ENCODE measurements at regions not wholly inside any gene's neighbourhood (a gene's known extent, or its start where the extent isn't known, plus 50 kb on each side); places are given as distances from the start of the nearest gene placed in this dataset.

DNA sequence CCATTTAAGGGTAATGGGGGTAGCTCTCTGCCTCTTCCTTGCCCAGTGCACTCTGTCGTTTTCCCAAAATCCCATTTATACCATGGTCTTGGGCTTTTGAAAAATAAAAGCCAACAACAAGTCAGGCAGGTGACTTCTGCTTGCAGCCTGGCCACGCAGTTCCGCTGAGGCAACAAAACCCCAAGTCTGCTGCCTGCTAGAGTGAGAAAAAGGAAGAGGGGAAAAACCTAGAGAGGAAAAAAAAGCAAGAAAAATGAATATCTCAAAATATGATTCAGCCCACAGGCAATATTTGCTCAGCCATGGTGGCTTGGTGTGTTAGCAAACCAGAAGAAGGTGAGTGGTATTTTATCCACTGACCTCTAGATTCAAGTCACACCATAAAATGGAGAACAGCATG lies 148.2 kb upstream of the FSTL4 start:
- DNase-seq = no peak

DNA sequence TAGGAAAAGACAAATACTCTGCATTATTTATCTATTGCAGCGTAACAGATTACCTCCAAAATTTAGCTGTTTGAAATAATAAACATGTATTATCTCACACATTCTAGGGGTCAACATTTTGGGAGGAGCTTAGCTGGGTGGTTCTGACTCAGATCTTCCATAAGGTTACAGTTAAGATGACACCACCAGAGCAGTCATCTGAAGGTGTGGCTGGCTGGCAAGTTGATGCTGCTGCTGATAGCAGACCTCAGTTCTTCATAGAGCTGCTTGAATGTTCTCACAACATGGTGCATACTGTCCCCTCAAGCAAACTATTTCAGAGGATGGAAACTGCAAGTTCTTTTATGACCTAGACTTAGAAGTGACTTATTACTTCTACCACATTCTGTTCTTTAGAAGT lies 146.3 kb upstream of the FSTL4 start:
- no peak for DNase-seq

DNA sequence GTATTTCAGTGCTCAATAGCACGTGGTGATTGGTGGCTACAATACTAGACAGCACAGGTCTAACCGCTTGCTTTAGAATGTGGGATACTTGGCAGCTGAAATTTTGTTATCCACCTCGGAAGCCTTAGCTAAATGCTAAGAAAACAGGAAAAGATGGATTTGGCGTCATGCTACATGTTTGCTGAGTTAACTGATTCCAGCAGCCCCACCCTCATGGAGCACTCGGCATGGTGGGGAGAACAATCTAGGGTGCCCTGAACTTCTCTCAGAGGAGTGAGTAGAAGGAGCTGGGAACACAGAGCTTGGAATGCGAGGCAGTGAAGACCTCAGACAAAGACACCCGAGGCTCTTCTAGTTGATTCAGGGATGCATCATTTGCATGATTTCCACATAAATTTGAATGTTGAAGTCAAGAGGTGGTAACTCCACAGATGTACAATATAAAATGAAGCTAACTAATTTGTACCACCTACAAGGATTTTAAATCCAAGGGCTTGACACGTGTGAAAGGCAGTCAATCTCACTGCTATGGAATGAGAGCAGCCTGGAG lies 145.1 kb upstream of the FSTL4 start:
- no peak for DNase-seq

DNA sequence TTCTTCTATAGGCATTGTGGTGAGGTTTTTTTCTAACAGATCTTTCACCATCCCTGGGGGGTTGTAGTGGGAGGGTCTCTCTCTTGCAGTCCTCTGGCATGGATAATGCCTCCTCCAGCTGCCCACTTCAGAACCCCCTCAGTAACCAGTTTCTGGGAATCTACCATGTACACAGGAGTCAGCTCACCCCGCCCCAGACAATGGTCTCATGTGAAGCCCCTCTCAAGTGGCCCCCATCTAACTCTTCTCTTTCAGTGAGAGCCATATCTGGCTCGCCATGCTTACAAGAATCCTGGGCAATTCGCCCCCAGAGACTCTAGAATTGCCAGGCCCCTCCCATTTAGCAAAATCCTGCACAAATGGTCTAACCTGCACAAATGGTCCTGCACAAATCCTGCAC lies 144.4 kb upstream of the FSTL4 start:
- DNase-seq = no peak

DNA sequence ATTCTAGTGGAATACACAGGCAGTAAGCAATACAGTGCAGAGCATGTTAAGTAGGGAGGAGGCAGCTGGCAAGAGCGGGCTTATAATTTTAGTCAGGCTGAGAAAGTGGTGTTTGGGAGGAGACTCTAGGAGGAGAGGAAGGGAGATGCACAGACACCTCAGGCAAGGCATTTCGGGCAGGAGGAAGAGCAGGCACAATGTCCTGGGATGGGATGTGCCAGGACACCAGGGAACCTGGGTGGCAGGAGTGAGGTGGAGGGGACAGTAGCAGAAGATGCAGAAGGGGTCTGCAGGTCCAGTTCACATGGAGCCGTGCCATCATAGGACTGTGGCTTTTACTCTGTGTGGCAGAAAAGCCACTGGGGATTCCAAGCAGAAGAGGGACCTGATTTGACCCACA lies 143.7 kb upstream of the FSTL4 start:
- DNase-seq = no peak

DNA sequence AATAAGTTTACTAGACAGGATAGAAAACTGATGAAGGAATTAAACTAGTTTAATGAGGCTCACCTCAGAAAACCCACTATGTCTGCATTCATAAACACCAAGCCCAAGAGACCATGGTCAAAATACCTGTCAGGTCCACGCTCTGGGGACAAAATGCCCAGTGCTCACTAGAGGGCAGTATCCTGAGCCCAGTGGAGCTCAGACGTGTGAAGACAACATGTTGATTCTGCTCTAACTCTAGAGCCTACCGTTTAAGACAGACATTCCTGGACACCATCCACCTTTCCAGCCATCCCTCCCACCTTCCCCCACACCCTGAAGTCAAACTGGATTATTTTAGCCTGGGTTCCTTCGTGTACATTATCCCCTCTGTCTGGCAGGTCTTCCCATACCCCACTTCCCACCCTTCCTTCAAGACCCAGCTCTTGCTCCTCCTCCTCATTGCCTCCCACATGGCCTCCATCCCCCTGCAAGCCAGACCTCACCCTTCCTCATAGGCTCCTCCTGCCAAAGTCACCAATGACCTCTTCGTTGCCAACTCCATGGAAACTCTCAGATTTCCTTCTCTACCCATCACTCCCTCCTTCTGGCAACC lies 142.3 kb upstream of the FSTL4 start:
- DNase-seq = no peak

DNA sequence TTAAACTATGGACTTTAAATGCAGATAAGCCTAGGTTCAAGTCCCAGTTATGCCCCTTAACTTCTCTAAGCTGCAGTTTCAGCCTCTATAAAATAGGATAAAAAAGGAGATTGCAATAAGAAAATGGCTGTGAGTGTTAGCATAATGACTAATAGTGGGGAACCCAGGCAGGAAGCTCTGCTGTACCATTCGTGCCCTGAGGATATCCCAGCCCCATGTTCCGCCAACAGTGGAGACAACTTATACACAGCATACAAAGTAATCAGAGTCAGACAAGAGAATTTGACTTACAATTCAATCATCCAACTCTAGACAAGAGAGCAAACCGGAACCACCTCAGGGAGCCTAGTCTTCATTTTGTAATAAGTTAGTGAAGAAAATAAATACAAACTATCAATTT lies 141.5 kb upstream of the FSTL4 start:
- DNase-seq = no peak

DNA sequence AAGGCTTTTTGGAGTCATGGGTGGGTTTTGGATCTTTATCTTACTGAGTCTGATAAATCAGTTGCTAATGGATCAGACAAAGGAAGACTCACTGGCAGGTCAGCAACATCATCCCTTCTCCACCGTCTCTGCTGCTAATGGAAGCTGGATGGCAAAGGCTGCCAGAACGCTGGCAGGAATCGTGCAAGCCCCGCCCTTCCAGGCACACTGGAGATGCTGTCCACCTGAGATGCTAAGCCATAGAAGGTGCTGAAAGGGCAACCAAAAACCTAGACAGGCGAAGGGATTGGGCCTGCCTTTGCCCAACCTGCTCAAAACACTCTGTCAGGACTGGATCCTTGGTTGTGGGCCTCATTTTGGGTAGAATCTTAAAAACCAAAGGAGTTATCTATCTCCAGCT lies 139.5 kb upstream of the FSTL4 start:
- DNase-seq = no peak

DNA sequence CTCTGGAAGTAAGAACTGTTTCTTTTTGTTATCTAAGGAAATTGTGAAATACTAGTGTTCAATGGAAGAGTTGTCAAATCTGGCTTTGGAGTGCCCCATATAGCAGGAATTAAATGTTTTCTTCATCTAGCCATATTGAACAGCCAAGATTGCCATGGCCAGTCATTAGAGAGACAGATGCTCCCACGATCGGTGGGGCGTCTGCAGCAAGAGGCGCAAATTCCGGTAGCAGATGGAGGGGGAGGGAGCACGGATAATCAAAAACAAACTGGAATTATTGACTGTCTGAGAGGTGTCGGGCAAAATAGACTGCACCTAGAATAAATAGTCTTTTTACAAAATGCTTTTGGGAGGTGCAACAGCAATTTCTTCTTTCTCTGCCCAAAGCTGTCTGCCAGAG lies 139.1 kb upstream of the FSTL4 start:
- no peak for DNase-seq

DNA sequence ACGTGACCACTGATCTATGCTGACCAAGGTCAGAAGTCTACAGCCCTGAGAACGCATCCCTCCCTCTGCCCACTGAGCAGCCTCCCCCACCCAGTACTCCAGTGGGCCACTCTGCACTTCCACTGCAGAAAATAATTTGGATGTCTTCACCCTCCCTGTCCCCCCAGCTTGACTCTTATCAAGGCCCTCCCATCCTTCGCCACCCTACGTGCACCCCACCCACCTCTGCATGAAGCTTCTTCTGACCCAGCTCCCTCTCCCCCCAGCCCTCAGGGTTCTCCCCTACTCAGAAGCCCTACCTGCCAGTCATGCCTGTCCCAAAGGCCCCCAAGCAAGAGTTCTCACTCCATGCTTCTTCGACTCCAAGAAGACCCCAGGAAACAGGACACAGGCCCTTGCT lies 138.5 kb upstream of the FSTL4 start:
- no peak for DNase-seq

DNA sequence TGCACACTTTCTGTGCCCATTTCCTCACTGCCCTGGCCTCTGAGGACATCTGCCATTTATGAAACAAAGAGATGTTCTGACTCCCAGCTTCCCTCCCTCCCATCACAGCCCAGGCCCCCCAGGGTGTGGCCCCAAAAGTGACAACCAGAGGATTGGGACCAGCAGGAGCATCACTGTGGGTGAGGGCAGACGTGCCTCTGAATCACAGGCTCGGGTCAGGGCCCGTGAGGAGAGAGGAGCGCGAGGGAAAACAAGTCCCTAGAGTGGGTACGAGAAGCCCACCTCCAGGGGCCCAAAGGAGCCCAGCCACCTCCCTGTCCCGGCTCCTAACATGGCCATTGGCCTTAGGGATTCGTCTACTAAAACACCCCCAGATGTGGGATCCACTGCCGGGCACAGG lies 138.0 kb upstream of the FSTL4 start:
- no peak for DNase-seq

DNA sequence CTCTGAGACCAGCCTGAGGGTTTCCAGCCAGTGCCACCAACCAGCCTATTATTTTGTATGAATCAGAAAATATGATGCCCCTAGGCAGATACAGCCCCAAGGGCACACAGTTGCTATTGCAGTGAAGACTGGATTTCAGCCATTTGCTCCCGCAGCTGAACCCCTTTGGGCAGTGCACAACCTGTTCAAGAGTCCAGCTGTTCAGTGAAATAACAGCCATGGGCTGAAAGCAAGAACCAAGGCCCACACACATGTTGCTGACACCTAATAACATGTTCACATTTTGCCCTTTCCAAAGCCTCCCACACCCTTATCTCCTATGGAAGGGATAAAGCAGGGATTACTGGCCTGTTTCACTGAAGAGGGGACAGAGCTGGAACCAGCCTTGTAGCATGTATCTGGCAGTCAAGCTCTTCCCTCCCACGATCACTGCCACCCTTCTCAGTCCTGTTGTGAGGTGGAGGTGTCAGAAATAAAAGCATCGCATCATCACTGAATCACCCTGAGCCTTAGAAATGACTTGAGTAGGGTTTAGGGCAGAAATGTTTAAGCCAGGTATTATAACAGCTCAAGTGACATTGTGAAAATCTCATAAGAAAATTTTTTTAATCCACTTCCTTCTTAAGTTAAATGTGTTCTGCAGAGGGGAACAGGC lies 137.1 kb upstream of the FSTL4 start:
- no peak for DNase-seq

DNA sequence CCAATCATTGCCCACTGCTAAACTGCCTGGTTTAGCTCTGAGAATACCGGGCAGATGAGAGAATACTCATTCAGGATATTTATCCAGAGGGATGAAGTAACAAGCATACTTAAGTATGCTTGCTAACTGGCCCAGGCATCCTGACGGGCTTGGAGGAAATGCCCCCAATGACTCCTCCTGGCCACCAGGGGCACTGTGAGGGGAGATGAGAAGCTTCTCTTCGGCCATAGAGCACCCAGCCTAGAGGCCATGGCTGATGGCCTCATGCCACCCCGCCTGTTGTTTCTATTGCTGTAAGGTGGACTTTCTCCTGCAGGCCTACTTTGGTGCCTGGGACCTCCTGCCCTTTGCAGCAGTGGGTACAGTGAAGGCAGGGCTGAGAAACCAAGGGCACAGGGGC lies 134.5 kb upstream of the FSTL4 start:
- no peak for DNase-seq

DNA sequence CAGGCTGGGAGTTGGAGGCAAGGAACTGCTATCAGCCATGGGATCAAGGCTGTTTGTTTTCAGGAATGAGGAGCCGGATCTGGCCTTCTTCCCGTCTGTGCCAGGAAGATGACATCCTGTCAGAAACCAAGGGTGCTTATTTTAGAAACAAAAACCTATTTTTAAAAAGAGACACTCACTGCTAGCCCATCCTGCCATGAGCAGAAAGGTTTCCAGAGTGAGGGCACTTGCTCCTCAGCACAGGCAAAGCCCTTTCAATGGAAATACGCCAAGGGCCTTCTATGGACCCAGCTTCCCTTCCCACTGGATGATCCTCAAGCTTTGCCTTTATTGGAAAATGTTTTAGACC lies 132.6 kb upstream of the FSTL4 start:
- no peak for DNase-seq

DNA sequence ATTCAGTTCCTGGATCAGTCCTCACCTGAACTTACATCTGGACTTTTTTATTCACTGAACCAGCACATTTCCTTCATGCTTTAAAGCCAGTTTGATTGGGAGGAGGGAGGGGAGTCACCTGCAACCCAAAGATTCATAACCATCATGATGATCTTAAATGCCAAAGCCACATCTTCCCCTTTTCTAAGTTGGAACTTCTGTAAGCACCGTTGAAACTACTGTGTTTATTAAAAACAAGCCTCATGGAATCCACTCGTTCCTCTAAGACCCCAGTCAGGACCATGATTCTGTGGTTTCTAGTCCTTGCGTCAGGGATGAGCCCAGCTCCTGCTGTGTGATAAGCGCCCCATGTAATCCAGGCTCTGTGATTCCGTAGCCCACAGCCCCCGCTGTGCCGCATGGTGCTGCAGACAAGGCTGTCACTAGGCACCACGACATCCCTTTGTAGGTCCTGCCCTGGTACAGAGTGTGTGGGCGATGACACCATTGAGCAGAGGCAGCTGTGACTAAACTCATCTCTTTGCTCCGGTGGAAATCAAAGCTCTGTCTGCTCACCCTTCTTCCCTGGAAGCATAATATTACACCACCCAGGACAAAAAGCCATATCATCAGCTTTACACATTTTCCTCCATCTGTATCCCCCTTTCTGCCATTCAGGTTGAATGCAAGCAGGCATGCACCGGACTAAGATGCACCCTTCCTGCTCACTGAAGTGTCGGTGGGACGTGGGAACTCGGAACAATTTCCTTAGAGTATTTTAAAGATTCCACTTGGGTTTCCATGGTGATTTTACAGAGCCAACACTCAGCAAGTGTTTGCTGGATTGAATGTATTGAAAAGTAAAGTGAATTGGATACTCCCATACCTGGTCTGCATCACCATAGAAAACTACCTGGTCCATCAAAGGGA lies 132.0 kb upstream of the FSTL4 start:
- DNase-seq = no peak

DNA sequence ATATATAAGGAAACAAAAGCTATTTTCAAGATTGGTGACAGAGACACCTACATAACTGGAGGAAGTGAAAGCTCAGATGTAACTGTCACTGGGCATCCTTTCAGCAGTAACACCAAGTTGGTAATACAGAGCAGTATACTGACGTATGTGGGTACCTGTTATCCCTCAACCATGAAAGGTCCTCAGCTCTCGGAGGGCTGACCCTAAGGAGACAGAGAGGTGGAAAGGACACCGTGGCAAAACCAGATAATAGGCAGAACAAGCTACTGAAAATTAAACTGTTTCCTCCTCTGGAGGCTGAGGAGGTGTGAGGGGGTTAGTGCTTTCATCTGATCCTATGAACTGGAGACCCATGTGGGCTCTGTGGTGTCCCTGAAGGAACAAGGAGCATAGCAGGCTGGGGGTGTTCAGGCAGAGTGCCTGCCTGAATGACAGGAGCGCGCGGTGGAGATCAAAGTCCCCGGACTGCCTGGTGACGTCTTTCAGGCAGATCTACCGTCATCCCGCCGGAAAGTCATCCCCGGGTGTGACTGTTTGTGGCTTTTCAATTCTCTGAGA lies 130.2 kb upstream of the FSTL4 start:
- no peak for DNase-seq

DNA sequence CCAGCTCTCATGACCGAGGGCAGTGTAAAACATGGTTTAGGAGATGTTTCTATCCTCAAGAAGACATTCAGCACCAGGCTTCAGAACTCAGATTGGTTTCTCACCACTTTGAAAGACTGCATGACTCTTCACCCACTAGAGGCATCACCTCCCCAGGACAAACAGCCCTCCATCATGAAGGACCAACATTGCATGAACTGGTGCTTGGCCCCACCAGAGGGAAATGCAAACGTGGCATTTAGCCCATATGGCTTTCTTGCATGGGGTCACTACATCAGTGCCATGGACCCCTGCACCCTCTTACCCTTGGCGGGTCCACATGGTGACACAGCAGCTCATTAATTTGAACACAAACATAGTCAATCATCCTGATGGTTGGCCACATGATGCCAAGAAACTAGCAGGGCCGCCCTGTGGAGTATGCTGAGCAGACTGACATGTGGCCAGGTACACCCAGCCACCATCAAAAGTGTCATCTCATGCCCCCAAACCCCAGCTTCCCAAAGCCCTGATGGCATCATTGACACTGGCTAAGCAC lies 129.5 kb upstream of the FSTL4 start:
- no peak for DNase-seq

DNA sequence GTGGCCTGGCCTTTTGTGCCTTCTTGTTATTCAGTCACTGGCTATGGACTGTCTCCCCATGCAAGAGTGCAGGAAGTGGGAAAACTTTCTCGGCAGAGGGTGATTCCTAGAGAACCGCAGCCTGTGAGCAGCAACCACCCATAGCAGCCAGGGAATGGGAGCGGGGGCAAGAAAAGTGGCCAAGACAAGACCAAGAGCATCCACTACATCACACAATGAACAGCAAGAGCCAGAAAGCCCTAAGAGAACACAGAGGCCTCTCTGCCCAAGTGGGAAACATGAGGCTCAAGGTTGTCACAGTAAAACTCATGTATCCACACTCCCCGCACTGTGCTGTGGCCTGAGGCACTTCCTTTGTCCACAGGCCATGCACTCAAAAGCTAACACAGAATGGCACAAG lies 129.1 kb upstream of the FSTL4 start:
- no peak for DNase-seq

DNA sequence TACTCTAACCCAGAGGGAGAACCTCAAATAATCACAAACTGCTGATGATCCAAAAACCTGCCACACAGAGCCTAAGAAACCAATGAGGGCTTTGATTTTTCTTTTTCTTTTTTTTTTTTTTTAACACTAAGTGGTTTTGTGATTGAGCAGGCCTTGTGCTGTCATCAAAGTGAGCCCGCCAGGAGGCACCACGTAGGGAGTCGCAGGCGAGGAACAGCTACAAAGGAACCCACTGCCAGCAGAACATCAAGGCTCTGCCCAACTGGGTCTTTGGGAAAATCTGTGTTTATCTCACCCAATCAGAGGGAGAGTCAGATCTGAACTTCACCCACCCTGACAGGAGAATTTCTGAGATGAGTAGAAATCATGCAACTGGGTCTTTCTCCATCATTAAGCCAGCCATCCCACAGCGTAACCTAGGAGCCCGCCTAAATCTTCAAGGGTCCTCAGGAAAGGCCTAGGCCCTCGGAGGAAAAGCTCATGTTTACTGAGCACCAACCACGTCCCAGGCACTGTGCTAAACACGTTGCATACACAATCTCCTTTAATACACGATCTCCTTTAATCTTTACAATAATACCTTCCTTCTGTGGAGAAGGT lies 126.9 kb upstream of the FSTL4 start:
- DNase-seq = no peak

DNA sequence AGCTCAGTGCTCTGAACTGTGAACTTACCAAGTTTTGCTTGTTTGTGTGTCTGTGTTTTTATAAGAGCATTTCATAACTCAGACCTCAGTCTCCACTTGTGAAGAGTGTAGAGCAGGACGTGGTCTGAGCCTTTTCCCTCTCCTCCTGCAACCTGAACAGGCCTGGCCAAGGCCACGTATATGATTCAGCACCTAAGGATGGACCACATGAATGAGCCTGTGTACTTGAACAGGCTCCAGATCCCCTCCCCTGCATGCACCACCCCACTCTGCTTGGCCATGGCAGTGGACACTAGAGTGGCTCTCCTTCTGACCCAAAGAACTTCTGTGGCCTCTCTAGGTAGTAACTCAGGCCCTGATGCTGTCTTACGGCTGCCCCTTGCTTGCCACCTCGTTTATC lies 125.9 kb upstream of the FSTL4 start:
- DNase-seq = no peak

DNA sequence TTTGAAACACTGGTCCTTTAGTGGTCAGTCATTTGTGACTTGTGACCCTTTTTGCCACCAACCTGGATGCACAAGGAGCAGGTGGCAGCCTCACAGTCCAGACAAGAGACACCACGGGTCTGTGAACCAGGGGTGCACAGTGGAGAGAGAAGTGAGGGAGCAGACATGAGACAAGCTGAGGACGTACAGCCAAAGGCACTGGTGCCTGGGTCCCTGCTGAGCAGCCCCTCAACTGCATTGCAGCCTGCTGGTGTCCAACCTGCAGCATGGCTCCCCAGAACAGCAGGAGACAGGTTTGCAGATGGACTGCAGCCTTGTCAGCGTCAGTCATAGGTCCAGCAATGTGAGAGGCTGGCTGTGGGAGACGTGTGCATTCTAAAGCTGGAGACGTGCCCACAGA lies 124.2 kb upstream of the FSTL4 start:
- DNase-seq = no peak

DNA sequence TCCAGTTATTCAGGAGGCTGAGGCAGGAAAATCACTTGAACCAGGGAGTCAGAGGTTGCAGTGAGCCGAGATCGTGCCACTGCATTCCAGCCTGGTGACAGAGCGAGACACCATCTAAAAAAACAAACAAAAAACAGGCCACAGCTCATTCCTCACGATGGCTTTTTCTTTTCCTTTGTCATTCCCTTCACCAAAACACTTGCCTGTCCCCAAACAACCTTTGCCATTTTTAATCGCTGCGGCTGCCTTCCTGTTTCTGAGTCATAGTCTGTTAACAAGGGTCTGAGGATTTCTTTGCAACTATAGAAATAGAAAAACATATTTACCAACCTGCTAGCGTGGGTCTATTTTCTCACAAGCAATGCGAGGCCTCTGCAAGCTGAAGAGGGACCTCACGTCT lies 123.0 kb upstream of the FSTL4 start:
- DNase-seq = no peak

DNA sequence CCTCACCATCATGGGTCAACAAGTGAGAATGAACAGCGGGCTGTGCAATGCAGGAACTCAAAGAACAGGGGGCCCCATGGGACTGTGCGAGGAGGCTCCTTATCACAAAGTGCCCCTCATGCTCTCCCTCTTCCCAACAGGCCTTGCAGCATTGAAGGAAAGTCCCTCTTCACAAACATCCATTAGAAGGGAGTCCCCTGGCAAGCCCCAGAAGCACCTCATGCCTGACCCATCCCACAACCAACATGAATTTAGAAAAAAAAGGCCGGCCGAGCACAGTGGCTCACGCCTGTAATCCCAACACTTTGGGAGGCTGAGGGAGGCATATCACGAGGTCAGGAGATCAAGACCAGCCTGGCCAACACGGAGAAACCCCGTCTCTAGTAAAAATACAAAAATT lies 122.6 kb upstream of the FSTL4 start:
- no peak for DNase-seq
